ENCODE measurements at regions not wholly inside any gene's neighbourhood (a gene's known extent, or its start where the extent isn't known, plus 50 kb on each side); places are given as distances from the start of the nearest gene placed in this dataset.

GRCh38 chr9:134539586-134540194 lies 101.9 kb upstream of the COL5A1 start:
- H3K27ac ChIP-seq (ENCODE audit: low read depth in 1 of 2, low read length in 1 of 2) = no peak overlapping the region
- peaks cover 0 to 3% (median 0%) of the 10 kb centered on the region in 4 donors for H3K9me3 ChIP-seq (ENCODE audit: control insufficient read depth in 4 of 4, insufficient read depth in 3 of 4, low read length in 3 of 4)
- H3K27me3 ChIP-seq (ENCODE audit: control insufficient read depth in 3 of 3, insufficient read depth in 3 of 3, low read length in 2 of 3) = peaks cover 0 to 6% (median 0%) of the 10 kb centered on the region in 3 donors
- no peak overlapping the region for H3K4me3 ChIP-seq
- WGBS, 2 donors = 72 to 74% methylated on average over 11 of the region's 11 CpGs
- no peak for TF ChIP-seq CTCF (IDR thresholded peaks at IDR 0.05; ENCODE audit: control extremely low read depth, extremely low read depth)
- no peak overlapping the region for H3K9ac ChIP-seq (ENCODE audit: insufficient read depth in 1 of 2, low read length in 2 of 2)
- peaks cover 0 to 29% (median 7%) of the 10 kb centered on the region in 5 donors for H3K4me1 ChIP-seq (ENCODE audit: control insufficient read depth in 5 of 5, insufficient read depth in 5 of 5, low read length in 5 of 5)
- H3K36me3 ChIP-seq (ENCODE audit: control insufficient read depth in 4 of 4, insufficient read depth in 4 of 4, low read length in 4 of 4) = no peaks in the 10 kb centered on the region
- peak; percentile 83 to 94 (median 92) for DNase-seq
- no peak for ATAC-seq (ENCODE audit: insufficient read depth, low FRiP score)

- DNase-seq = no peak
- H3K9ac ChIP-seq (ENCODE audit: insufficient read depth in 1 of 2, low read length in 2 of 2) = no peak overlapping the region
- ATAC-seq (ENCODE audit: insufficient read depth, low FRiP score) = no peak
- WGBS, 2 donors = 83 to 87% methylated on average over 19 of the region's 19 CpGs
- no peak overlapping the region for H3K27ac ChIP-seq (ENCODE audit: low read depth in 1 of 2, low read length in 1 of 2)
- no peak for TF ChIP-seq CTCF (IDR thresholded peaks at IDR 0.05; ENCODE audit: control extremely low read depth, extremely low read depth)
- H3K4me3 ChIP-seq = no peak overlapping the region
- H3K27me3 ChIP-seq (ENCODE audit: control insufficient read depth in 3 of 3, insufficient read depth in 3 of 3, low read length in 2 of 3) = no peaks in the 10 kb centered on the region
- peaks cover 0 to 37% (median 7%) of the 10 kb centered on the region in 5 donors for H3K4me1 ChIP-seq (ENCODE audit: control insufficient read depth in 5 of 5, insufficient read depth in 5 of 5, low read length in 5 of 5)
- H3K36me3 ChIP-seq (ENCODE audit: control insufficient read depth in 4 of 4, insufficient read depth in 4 of 4, low read length in 4 of 4) = no peaks in the 10 kb centered on the region
- H3K9me3 ChIP-seq (ENCODE audit: control insufficient read depth in 4 of 4, insufficient read depth in 3 of 4, low read length in 3 of 4) = peaks cover 0 to 3% (median 0%) of the 10 kb centered on the region in 4 donors
These were observed 101.1 kb upstream of the COL5A1 start for GRCh38 chr9:134540276-134541096.

GRCh38 chr9:134541097-134541747 lies 100.4 kb upstream of the COL5A1 start:
- Histone ChIP-seq H3K27ac (ENCODE audit: low read depth in 1 of 2, low read length in 1 of 2) (no peak overlapping the region), H3K27me3 (ENCODE audit: control insufficient read depth in 3 of 3, insufficient read depth in 3 of 3, low read length in 2 of 3) (no peaks in the 10 kb centered on the region), H3K36me3 (ENCODE audit: control insufficient read depth in 4 of 4, insufficient read depth in 4 of 4, low read length in 4 of 4) (no peaks in the 10 kb centered on the region), H3K4me1 (ENCODE audit: control insufficient read depth in 5 of 5, insufficient read depth in 5 of 5, low read length in 5 of 5) (peaks cover 0 to 45% (median 11%) of the 10 kb centered on the region in 5 donors), H3K9me3 (ENCODE audit: control insufficient read depth in 4 of 4, insufficient read depth in 3 of 4, low read length in 3 of 4) (peaks cover 0 to 3% (median 0%) of the 10 kb centered on the region in 4 donors), H3K4me3 (no peak overlapping the region), H3K9ac (ENCODE audit: insufficient read depth in 1 of 2, low read length in 2 of 2) (no peak overlapping the region)
- ATAC-seq (ENCODE audit: insufficient read depth, low FRiP score) (no peak), DNase-seq (no peak)
- TF ChIP-seq CTCF (IDR thresholded peaks at IDR 0.05; ENCODE audit: control extremely low read depth, extremely low read depth) = no peak
- WGBS, 2 donors = 93 to 95% methylated on average over 24 of the region's 24 CpGs
